GM12873 (cell line): ENCODE measurements at regions not wholly inside any gene's neighbourhood (a gene's known extent, or its start where the extent isn't known, plus 50 kb on each side); places are given as distances from the start of the nearest gene placed in this dataset.

Source experiments
- TF ChIP-seq, protein P1 (sequence below): IDR thresholded peaks from 2 replicates; pipeline ENCODE4 v1.5.1; 2012; ENCODE audit warnings: low read depth, mild to moderate bottlenecking, moderate library complexity, low read length, control low read depth; ENCODE audit not compliant: insufficient read depth; ENCODE audit errors: missing control alignments

- TF ChIP-seq, protein P1, sequence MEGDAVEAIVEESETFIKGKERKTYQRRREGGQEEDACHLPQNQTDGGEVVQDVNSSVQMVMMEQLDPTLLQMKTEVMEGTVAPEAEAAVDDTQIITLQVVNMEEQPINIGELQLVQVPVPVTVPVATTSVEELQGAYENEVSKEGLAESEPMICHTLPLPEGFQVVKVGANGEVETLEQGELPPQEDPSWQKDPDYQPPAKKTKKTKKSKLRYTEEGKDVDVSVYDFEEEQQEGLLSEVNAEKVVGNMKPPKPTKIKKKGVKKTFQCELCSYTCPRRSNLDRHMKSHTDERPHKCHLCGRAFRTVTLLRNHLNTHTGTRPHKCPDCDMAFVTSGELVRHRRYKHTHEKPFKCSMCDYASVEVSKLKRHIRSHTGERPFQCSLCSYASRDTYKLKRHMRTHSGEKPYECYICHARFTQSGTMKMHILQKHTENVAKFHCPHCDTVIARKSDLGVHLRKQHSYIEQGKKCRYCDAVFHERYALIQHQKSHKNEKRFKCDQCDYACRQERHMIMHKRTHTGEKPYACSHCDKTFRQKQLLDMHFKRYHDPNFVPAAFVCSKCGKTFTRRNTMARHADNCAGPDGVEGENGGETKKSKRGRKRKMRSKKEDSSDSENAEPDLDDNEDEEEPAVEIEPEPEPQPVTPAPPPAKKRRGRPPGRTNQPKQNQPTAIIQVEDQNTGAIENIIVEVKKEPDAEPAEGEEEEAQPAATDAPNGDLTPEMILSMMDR: peak; percentile 67
Observed at GRCh38 chr18:68623342-68623741, 91.6 kb downstream of the TMX3 start.

- TF ChIP-seq, protein P1: no peak
Observed at GRCh38 chr18:68611311-68611710, 103.6 kb downstream of the TMX3 start.

- TF ChIP-seq, protein P1: no peak
Observed at GRCh38 chr18:68608851-68609490, 105.9 kb downstream of the TMX3 start.

DNA sequence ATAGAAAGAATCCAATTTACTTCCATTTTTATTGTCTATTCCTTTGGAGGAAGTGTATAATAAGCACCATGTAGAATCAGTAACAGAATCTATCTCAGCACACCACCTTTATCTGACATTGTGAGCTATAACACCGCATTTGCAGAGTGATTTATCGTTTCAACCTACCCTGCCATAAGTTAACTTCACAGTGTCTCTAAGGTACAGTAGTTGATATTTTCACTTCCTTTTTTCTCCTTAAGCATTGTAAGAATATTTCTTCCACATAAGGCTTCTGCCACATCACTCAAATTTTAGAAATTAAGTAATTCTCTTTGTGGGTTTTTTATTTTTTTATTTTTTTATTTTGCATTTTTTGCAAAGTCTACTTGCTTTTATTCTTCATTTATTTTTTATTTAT lies 107.1 kb downstream of the TMX3 start:
- TF ChIP-seq, protein P1: no peak

DNA sequence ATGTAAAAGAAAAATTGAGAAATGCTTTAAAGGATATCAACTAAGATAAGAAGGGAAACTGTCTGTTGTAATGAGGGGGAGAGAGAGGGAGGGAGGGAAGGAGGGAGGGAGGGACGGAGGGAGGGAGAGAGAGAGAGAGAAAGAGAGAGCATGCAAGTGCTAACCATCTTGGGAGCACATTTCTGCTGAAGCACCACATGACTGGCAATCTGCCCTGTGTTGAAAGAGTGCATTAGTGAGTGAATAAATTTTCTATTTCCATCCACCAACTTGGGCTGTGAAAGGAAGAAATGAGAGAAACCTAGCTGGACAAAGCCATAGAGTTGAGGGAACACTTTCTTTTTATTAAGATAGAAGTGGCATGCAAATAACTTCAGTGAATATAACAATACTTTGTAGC lies 110.7 kb downstream of the TMX3 start:
- TF ChIP-seq, protein P1: no peak

- TF ChIP-seq, protein P1: no peak
Observed at GRCh38 chr18:68596016-68596415, 118.9 kb downstream of the TMX3 start.

DNA sequence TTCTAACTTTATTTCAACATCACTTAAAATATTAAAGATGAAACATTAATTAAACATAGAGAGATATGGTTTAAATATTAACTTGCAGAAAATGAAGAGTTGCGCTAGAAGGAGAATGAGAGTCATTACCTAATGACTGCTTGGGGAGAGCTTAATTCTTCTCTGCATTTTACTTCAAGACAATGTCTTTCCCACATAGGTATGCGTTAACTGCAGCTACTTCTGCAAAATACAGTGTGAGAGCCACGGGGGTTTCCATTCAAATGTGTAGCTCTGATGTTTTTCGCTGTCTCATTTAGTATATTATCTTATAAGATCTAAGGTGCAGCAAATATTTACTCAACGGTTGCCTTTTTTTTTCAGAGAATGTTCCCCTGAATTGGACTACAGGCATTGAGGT lies 126.7 kb downstream of the TMX3 start:
- TF ChIP-seq, protein P1: no peak
